ENCODE measurements at regions not wholly inside any gene's neighbourhood (a gene's known extent, or its start where the extent isn't known, plus 50 kb on each side); places are given as distances from the start of the nearest gene placed in this dataset.

DNA sequence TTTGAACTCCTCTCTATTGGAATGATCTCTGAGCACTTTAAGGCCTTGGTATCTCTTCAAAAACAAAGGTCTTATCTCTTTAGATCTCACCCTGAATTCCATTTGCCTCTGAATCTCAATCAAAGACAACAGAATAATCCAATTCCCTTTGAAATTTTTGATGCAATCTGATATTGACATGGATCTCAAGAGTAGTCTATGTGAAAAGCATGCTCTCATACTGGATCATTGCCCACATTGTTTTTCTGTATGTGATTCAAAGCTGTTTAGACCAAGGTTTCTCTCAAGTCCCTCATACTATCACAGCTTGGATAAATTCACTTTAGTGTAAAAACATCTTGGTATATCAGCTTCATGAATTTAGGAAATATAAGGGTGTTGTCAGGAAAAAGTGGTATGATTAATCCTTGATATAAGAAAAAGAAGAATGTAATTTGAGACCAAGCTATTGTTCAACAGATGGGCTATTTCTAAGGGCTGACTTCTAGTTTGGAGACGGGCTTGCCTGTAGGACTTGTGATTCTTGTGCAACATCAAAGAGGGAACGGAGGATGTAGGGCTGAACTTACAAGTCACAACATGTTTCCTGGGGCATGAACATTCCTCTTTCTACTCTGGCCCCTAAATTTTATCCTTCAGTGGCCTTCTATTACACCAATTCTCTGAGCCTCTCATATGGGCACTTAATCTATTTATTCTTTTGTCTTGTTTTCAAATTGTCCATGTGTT lies 77.9 kb upstream of the CITED2 start:
- no peak for TF ChIP-seq YY1 (IDR thresholded peaks at IDR 0.05; ENCODE audit: insufficient read depth, insufficient read length)
- TF ChIP-seq ZNF274 (IDR thresholded peaks at IDR 0.05; ENCODE audit: low read depth, low read length) = no peak
- no peak for TF ChIP-seq SUZ12 (IDR thresholded peaks at IDR 0.05; ENCODE audit: extremely low read depth, insufficient read depth, insufficient read length)
